WTC11 (cell line): ENCODE measurements at regions not wholly inside any gene's neighbourhood (a gene's known extent, or its start where the extent isn't known, plus 50 kb on each side); places are given as distances from the start of the nearest gene placed in this dataset.

Experiments used
- CTCF ChIP-seq: fragments of 200-600 bp; IDR thresholded peaks from 2 replicates; pipeline ENCODE4 v1.8.0; 2022; ENCODE audit warnings: antibody characterized with exemption
- FOXP4 ChIP-seq: sonication (generic); formaldehyde crosslinking; IDR thresholded peaks from 2 replicates; pipeline ENCODE4 v1.8.0; 2022; ENCODE audit warnings: mild to moderate bottlenecking, missing genetic modification reagents
- MAX ChIP-seq: sonication (generic); formaldehyde crosslinking; IDR thresholded peaks from 2 replicates; pipeline ENCODE4 v1.8.0; 2022; ENCODE audit warnings: mild to moderate bottlenecking, missing genetic modification reagents
- NR1H2 ChIP-seq: sonication (generic); formaldehyde crosslinking; IDR thresholded peaks from 2 replicates; pipeline ENCODE4 v1.9.0; 2021; ENCODE audit warnings: mild to moderate bottlenecking, moderate library complexity, missing genetic modification reagents
- TCF7 ChIP-seq: sonication (generic); formaldehyde crosslinking; IDR thresholded peaks from 2 replicates; pipeline ENCODE4 v1.8.0; 2022; ENCODE audit warnings: mild to moderate bottlenecking, low read depth, missing genetic modification reagents, moderate library complexity
- TP53 ChIP-seq: sonication (generic); formaldehyde crosslinking; IDR thresholded peaks from 2 replicates; pipeline ENCODE4 v1.8.1; 2023; ENCODE audit warnings: mild to moderate bottlenecking, missing genetic modification reagents

DNA sequence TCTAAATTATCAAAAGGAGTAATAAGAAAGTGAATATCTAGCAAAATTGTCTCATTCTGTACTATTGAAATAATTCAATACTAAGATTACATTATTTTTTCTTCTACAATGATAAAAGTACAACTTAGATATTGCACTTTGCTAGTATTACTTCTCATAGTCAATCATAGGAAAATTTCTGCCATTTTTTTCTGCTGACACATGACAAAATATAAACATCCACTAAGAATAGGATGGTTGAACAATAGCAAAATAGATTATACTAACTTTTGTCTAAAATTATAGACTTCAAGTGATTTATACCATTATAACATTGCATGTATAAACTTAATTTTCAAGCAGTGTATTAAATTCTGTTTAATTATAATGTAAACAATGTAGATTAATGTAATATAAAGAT lies 540.2 kb downstream of the PDHA2 start:
- TF ChIP-seq FOXP4 (CRISPR knock-in tag) (no peak), CTCF (no peak), TP53 (CRISPR knock-in tag) (no peak), TCF7 (CRISPR knock-in tag) (no peak), MAX (CRISPR knock-in tag) (no peak), NR1H2 (CRISPR knock-in tag) (no peak)
